ENCODE measurements at regions not wholly inside any gene's neighbourhood (a gene's known extent, or its start where the extent isn't known, plus 50 kb on each side); places are given as distances from the start of the nearest gene placed in this dataset.

DNA sequence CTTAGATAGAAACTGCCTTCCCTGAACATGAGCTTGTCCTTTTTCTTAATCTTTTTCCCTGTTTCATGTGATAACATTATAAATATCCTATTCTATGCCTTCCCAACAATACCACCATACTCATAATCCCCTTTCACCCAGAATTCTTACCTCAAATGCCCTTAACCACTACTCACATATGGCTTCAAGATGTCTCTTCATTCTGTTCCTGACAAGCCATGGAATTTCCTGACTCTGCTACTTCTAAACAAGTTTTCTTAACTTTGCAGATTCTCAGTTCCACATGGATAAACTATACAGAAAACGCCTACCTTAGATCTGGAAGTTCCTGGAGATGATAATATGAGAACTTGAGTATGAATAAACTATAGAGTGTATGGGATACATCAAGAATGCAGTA is 1217.8 kb downstream of the CDH8 start:
- H3K4me3 ChIP-seq (ENCODE audit: low read depth, low read length), result no peak overlapping the region
- TF ChIP-seq, protein P1, sequence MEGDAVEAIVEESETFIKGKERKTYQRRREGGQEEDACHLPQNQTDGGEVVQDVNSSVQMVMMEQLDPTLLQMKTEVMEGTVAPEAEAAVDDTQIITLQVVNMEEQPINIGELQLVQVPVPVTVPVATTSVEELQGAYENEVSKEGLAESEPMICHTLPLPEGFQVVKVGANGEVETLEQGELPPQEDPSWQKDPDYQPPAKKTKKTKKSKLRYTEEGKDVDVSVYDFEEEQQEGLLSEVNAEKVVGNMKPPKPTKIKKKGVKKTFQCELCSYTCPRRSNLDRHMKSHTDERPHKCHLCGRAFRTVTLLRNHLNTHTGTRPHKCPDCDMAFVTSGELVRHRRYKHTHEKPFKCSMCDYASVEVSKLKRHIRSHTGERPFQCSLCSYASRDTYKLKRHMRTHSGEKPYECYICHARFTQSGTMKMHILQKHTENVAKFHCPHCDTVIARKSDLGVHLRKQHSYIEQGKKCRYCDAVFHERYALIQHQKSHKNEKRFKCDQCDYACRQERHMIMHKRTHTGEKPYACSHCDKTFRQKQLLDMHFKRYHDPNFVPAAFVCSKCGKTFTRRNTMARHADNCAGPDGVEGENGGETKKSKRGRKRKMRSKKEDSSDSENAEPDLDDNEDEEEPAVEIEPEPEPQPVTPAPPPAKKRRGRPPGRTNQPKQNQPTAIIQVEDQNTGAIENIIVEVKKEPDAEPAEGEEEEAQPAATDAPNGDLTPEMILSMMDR (IDR thresholded peaks at IDR 0.05; ENCODE audit: borderline replicate concordance, insufficient read depth, low read depth, low read length), result no peak

GRCh38 chr16:60816461-60816860 is 1219.8 kb downstream of the CDH8 start:
- no peak overlapping the region for H3K4me3 ChIP-seq (ENCODE audit: low read depth, low read length)
- TF ChIP-seq, protein P1 (IDR thresholded peaks at IDR 0.05; ENCODE audit: borderline replicate concordance, insufficient read depth, low read depth, low read length), result no peak

DNA sequence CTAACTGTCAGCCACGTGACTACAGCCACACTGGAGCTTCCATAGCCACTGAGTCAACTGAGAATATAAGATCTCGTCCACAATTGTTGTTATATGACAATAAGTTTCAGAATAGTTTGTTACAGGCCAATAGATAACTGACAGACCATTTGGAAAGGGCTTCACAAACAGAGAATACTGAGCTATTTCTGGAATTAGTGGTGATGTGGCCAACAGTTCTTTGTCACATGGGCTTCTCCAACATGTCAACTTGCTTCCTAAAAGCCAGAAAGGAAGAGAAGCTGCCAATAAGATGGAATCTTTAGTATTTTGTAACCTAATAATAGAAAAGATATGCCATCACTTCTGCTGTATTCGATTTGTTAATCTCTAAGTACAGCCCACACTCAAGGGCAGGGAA is 1220.4 kb downstream of the CDH8 start:
- no peak overlapping the region for H3K4me3 ChIP-seq (ENCODE audit: low read depth, low read length)
- TF ChIP-seq, protein P1 (IDR thresholded peaks at IDR 0.05; ENCODE audit: borderline replicate concordance, insufficient read depth, low read depth, low read length), result no peak

GRCh38 chr16:60815033-60815432 is 1221.2 kb downstream of the CDH8 start:
- TF ChIP-seq, protein P1 (IDR thresholded peaks at IDR 0.05; ENCODE audit: borderline replicate concordance, insufficient read depth, low read depth, low read length), result no peak
- no peak overlapping the region for H3K4me3 ChIP-seq (ENCODE audit: low read depth, low read length)

- no peak overlapping the region for H3K4me3 ChIP-seq (ENCODE audit: low read depth, low read length)
- TF ChIP-seq, protein P1 (IDR thresholded peaks at IDR 0.05; ENCODE audit: borderline replicate concordance, insufficient read depth, low read depth, low read length), result no peak
Observed at GRCh38 chr16:60811657-60812056, 1224.6 kb downstream of the CDH8 start.

- TF ChIP-seq, protein P1 (IDR thresholded peaks at IDR 0.05; ENCODE audit: borderline replicate concordance, insufficient read depth, low read depth, low read length), result no peak
- no peak overlapping the region for H3K4me3 ChIP-seq (ENCODE audit: low read depth, low read length)
Observed at GRCh38 chr16:60811051-60811608, 1225.1 kb downstream of the CDH8 start.

- TF ChIP-seq, protein P1 (IDR thresholded peaks at IDR 0.05; ENCODE audit: borderline replicate concordance, insufficient read depth, low read depth, low read length), result no peak
- no peak overlapping the region for H3K4me3 ChIP-seq (ENCODE audit: low read depth, low read length)
Observed at GRCh38 chr16:60810250-60810649, 1226.0 kb downstream of the CDH8 start.
